Body of pancreas (tissue), 4 donors: ENCODE measurements at regions not wholly inside any gene's neighbourhood (a gene's known extent, or its start where the extent isn't known, plus 50 kb on each side); places are given as distances from the start of the nearest gene placed in this dataset.

Experiments used
- POLR2A ChIP-seq, 3 donors: fragments of 450-650 bp; IDR thresholded peaks; one replicate each; pipeline ENCODE4 v1.6.1; 2016; ENCODE audit warnings: antibody characterized with exemption in 3 of 3, mild to moderate bottlenecking in 2 of 3
- TF ChIP-seq, protein P1 (sequence below), 7 experiments: fragments of 450-650 bp in 4 of 7; fragments of 200-600 bp in 3 of 7; sonication (generic) in 3 of 7; IDR thresholded peaks; one replicate each; pipeline ENCODE4 v1.5.1; 2016 to 2019; ENCODE audit warnings: antibody characterized with exemption in 7 of 7

- TF ChIP-seq, protein P1, sequence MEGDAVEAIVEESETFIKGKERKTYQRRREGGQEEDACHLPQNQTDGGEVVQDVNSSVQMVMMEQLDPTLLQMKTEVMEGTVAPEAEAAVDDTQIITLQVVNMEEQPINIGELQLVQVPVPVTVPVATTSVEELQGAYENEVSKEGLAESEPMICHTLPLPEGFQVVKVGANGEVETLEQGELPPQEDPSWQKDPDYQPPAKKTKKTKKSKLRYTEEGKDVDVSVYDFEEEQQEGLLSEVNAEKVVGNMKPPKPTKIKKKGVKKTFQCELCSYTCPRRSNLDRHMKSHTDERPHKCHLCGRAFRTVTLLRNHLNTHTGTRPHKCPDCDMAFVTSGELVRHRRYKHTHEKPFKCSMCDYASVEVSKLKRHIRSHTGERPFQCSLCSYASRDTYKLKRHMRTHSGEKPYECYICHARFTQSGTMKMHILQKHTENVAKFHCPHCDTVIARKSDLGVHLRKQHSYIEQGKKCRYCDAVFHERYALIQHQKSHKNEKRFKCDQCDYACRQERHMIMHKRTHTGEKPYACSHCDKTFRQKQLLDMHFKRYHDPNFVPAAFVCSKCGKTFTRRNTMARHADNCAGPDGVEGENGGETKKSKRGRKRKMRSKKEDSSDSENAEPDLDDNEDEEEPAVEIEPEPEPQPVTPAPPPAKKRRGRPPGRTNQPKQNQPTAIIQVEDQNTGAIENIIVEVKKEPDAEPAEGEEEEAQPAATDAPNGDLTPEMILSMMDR (IDR thresholded peaks at IDR 0.05), result no peak
- no peak for TF ChIP-seq POLR2A (IDR thresholded peaks at IDR 0.05)
These were observed 114.6 kb downstream of the TTC32 start for GRCh38 chr2:19787134-19787533.
